Muscle of arm (tissue), 1 donor: ENCODE measurements at regions not wholly inside any gene's neighbourhood (a gene's known extent, or its start where the extent isn't known, plus 50 kb on each side); places are given as distances from the start of the nearest gene placed in this dataset.

Source experiments
- DNase-seq: peaks from one replicate; pipeline ENCODE4 v3.0.0-alpha.2; 2013

DNA sequence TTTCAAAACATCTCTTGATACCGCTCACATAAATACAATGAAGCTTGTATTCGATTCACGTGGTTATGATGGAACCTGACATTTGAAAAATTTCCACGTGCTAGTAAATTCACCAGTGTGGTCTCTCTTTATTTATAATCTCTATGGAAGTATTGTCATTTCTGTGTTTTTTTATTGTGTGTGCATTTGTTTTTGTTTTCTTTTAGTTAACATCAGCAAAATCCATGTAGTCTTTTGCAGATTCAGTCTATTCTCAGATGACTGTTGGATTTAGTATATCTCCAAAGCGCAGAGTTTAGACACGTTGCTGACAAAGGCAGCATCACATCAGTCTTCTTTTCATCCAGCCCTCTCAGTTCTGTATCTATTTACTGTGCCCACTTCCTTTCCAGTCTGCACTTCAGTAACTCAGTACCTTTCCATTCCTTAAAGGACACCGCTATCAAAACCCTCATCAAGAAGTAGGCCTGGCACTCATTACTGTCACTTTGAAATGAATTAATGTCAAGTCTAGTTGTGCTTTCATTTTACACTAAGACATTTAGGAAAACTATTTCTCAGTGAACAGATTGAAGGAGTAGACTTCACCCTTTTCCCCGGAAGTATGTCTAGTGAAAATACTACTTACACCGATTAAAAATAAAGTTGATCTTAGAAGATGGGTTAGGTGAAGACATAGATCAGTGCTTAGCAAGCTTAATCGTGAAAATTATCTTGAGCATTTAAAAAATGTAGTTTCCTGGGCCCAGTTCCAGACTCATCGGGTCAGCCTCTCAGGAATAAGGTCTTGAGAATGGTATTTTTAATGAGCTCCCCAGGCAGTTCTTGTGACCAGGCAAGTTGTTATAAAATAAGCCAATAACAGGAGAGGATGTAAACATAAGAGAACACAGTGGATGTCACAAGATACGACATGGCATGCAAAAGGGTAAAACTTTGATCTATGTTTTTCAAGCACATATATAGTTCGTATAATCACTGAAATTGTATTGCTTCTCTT is 506.8 kb upstream of the ZEB2 start:
- no peak for DNase-seq

DNA sequence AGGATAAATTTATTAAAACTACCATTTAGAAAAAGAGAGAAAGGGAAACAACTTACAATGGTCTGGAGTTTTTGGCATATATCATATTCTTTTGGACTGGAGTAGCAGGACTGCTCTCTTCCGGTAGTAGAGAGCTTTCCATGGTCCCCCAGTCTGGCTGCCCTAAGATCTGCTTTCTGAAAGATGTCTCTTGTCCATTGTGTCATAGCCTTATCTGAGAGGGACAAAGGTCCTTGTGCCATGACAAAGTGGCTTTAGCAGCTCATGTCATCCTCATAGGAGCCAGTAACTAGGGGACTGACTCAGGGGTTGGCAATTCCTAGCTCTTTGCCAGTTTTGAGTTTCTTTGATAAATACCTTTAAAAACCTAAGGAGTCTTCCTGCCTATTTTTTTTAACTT is 505.5 kb upstream of the ZEB2 start:
- no peak for DNase-seq

DNA sequence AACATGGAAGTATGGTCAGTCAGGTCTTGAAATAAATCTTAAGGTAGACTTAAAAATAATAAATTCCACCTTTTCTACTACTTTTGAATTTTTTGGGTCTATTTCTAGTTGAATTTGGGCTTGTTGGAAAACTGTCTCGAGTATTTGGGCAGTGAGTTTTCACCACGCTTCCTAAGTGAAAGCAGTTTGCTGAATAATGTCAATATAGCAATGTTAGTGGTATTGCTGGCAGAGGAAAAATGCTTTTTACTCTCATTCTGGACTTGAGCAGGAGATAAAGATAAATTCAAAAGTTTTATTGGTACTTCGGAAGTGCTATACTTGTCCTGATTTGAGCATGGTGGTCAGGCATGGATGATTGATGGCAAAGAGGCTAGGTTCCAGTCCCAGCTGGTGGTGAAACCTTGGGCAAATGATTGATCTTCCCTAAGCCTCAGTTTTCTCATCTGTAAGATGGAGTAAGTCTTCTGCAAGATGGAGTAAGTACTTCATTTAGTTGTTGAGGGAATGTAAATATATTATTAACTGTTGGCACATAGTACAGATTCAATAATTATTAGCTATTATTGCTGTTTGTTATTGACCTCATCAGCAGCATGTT is 503.5 kb upstream of the ZEB2 start:
- DNase-seq: no peak

DNA sequence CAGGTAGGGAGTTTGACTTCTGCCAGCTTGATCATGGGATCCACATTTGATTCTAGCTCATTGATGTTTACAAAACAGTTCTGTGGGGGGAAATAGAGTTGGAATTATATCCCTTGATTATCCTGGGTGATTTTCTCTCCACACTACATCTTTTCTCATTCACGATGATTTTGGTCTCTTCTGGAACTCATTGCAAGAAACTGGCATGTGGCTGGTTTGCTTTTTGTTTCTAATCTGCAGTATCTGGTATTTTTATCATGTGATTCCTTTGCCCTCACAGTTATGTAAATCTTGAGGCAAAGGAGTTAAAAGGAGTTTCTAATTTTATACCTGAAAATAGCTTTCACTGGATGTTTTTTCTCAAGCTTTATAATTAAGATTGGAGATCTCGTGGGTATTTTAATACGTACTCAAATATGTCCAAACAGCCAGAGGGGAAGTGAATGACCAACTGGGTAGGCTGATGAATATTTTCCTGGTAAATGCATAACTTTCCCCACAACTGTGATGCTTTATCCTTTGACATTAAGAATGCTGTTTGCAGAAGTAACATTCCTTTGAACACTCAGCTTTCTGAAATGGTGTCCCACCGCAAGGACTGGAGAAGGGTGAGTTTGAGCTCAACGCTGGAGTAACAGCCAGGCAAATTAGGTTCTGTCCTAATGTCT is 502.9 kb upstream of the ZEB2 start:
- DNase-seq: no peak

DNA sequence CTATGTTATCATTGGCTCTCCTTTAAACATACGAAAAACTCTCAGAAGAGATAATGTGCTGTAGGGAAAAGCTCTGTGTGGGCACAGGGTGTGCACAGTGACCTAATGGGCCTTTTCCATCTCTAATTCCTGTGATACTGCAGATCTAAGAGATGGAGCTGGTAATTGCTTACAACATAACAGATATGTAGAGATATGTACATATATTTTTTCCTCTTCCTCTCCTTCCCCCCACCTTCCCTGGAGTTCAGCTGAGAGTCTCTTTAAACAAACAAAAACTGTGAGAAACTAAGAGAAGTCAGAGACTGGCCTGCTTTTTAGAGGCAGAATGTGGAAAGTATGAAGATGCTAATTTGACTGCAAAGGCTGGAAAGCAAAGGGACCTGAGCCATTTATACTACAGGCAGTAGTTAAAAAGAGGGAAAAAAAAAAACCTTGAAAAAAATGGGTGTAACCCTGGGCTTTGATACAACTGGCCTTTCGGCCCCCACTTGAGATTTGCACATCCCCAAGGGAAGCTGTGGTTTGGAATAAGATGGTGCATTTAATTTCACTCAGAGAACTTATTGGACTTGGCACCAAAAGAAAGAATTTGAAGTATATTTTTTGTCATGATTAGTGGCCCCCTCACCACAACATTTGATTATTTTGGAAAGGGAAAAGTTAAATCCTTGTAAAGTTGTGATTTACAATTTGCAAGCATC is 502.2 kb upstream of the ZEB2 start:
- no peak for DNase-seq

DNA sequence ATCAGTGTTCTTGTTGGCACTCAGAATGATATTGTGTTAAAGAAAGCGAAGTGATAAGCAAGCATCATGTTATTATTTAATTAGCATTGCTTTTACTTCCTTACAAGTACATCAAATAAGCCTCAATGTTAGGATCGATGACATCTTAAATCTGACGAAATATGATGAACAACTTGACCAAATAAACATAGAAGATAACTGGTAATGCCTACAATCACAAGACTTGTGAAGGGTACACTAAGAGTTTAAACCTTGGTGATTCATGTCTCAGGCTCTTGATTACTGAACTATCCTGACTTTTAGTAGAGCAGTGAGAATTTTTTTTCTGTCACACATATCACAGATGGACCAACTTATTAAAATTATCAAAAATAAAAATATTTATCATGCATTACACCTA is 500.8 kb upstream of the ZEB2 start:
- DNase-seq: no peak

DNA sequence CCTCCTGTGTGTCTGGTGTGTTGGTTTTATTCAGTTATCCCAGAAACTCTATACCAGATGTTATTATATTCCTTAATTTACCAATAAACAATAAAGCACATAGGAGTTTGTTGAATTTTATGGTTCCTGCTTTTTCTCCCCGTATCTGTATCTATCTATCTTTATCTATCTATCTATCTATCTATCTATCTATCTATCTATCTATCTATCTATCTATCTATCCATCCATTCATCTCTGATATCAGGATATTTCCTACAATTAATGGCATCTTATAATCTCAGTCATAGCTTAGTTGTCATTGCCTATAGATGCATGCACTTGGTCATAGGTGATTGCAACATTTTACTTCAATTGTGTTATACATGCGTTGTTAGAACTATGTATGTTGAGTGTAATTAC is 500.2 kb upstream of the ZEB2 start:
- DNase-seq: no peak

DNA sequence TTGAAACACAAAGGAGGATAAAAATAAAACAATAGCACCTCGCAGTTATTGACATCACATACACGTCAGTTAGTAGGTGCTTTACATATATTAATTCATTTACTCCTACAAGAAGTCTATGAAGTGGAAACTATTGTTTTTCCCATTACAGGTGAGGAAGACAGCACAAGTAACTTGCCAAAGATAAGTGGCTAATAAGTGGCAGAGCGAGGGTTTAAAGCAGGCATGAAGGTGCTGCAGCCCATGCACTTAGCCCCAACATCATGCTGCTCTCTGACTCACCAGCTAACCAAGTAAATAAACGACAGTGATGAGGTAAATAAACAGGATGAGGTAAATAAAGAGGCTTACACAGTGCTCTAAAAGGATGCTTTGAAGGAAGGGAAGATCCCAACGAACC is 498.6 kb upstream of the ZEB2 start:
- DNase-seq: no peak

DNA sequence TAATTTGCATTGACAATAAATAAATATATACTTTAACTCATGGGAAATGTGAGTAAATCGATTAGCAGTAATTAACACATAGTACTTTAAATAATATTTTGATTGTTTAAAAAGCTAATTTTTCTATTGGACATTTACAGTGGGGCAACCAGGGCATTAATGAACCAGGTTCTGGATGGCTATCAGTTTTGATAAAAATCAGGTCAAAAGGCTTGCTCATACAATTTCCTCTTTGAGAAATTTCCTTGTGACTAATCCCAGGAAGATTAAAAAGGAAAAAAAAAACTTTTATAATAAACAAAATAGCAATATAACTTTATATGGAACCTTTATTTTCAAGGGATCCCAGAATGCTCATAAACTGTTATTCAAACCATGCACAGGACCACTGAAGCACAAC is 497.2 kb upstream of the ZEB2 start:
- no peak for DNase-seq

DNA sequence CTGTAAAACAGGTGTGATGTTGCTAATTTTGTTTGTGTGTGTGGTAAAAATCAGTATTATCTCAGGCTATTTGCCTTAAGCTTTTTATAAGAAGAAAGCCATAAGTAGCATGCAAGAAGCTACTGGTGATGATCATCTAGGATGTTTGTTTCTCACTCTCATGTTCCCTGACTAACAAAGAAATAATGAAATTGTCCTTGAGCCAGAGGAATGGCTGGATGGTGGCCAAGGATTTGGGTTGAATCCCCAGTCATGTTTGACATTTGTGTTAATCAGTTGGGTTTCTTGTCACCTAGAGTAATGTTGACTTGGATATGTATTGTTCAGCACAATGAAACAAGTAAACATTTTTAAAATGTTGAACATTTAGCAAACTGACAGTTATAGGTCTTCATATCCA is 496.8 kb upstream of the ZEB2 start:
- DNase-seq: no peak

DNA sequence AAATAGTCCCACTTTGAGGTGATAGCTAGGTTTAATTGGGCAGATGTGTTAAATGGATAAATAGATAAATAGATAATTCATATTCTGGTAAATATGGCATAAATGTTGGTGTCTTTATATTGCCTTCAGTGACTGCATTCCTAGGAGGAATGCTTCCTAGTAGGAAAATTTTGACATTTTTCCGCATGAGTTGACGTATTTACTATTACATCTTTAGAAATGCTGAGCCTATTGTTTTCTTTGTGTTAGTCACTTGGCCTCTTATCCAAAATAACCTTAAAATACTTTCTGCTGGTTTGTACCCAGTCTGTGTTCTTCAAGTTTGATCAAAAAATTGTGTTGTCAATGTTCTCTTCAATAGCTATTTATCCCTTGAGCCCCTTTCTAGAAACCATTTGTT is 495.6 kb upstream of the ZEB2 start:
- no peak for DNase-seq

DNA sequence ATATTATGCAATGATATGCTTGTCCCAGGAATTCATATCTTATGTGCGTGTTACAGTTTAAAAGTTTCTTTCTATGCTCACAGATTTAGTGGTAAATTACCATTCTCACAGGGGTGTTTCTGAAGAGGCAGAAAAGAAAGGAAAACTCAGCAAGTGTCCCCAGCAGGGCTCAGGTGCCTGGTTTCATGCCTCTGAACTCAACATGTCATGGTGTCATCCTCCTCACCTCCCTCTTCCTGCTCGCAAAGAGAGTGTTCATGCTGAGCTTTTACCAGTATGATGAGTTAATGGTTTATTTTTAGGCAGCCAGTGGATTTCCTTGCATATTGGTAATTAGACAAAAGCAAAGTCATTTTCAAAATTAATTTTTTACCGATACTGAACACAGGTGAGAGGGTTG is 492.9 kb upstream of the ZEB2 start:
- DNase-seq: no peak

DNA sequence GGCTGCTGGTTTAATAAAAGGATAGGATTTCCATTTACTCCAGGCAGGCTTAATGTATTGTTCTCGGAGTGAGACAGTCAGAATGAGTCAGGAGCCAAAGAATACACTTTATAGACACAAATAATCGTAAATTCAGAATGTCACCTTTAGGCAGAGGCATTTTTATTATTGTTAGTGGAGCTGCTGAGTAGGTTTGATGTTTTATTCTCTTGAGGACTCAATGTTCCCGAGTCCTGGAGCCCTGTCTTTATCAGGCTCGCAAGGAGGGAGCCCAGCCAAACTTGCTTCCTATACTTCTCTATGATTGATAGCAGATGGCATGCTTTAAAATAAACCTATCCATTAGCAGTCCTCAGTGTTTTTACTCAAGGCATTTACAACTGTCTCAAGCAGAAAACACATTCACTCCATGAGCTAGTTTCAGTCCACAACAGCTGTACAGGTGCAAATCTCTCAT is 492.3 kb upstream of the ZEB2 start:
- no peak for DNase-seq

DNA sequence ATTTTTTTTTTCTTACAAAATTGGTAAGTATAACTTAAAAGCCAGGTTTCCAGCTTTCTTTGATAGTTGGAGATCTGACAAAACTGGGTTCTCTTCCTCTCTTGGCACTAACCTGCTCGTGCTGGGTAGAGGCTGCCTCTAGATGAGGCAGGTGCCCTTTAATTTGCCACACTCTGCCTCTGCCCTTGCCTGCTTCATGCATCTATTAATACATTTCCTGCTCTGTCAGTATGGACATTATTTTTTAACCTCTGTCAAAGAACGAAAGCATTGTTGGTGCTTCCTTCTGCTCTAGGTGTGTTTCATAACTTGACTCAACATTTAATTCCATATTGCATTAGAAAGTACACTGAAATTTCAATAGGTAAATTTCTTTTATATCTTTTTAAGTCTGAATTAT is 490.7 kb upstream of the ZEB2 start:
- no peak for DNase-seq

DNA sequence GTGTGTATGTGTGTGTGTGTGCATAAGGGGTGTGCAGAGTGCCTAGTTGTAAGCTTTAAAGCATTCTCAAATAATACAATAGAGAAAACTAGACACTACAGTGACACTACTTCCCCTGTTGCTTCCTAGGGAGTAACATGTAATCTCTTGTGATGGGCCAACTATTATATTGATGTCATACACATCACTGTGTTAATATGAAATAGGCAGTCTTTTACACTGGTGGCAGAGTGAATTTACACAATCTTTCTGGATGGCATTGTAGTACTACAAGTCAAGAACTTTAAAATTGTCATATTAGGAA is 488.0 kb upstream of the ZEB2 start:
- DNase-seq: no peak

DNA sequence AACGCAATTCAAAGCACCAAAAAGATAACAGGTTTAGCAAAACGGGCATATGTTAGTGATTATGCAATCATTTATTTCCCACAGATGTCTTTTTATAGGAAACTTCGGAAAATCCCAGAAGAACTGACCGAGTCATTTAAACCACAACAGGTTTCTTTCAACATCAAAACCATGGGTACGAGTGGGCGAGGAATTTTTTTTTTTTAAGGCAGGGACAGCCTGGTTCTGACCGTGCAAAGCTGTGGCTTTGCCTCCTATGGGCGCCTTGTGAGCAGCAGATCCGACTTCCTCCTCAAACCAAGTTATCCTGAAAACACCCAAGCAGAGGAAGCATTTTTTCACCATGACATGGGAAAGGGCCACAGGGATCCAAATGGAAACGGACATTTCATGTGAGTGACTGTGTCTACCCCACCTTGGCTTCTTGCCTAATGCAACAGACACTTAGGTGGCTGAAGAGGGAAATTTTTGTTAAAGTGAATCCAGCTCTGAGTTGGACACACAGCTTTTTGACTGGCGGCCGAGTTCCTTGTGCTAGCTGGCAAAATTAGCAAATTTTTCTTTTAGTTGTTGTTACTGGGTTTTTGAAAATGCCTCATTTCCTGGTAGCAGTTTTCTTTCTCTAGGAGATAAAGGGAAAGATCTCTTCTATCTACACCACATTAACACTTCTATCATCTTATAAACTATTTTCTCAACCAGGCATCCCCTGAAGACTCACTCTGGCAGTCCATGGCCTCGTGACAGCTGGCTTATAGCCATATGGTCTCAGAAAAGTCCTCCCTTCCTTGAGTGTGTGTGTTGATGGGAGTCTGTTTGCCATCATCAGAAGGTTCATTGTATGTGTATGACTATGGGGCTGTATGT is 487.4 kb upstream of the ZEB2 start:
- no peak for DNase-seq

DNA sequence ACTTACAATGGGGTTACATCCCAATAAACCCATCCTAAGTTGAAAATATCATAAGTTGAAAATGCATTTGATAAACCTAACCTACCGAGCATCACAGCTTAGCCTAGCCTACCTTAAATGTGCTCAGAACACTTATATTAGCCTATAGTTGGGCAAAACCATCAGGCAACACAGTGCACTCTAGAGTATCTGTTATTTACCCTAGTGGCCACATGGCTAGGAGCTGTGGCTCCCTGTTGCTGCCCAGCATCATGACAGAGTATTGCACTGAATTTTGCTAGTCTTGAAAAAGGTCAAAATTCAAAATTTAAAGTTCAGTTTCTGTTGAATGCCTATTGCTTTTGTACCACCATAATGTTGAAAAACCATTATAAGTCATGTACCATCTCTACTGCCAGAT is 482.7 kb upstream of the ZEB2 start:
- no peak for DNase-seq

DNA sequence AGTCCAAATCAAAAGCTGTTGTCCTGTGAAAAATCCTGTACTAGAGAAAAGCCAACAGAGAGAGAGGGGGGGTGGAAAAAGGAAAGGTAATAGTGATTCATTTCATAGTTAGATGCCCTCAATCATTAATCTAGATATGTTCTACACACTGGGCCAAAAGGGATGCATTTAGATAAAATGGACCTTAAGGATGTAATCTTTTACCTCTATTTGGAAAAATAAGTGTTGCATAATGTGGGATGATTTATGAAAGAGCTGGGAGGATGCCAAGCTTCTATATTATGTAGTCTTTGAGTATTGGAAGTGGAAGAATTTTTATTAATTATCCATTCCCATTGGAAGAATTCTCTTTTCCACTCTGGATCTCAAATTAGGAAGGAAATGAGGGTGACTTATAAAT is 480.5 kb upstream of the ZEB2 start:
- no peak for DNase-seq

DNA sequence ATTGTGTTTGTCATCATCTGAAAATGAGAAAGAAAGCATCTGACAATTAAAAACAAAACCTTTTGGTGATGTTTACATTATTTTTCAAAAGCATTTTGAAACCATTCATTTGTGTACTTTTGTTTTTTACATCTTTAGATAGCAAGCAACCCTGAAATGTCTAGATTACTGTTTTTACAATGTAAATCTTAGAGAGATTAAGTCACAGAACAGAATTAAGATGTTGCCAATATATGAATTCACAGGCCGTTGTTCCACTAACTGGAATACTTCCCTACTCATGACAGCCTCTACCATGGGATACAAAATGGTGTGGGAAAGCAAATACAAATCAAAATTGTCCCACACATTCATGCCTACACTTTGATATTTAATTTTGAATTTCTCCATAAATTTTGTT is 480.0 kb upstream of the ZEB2 start:
- DNase-seq: peak; percentile 30

DNA sequence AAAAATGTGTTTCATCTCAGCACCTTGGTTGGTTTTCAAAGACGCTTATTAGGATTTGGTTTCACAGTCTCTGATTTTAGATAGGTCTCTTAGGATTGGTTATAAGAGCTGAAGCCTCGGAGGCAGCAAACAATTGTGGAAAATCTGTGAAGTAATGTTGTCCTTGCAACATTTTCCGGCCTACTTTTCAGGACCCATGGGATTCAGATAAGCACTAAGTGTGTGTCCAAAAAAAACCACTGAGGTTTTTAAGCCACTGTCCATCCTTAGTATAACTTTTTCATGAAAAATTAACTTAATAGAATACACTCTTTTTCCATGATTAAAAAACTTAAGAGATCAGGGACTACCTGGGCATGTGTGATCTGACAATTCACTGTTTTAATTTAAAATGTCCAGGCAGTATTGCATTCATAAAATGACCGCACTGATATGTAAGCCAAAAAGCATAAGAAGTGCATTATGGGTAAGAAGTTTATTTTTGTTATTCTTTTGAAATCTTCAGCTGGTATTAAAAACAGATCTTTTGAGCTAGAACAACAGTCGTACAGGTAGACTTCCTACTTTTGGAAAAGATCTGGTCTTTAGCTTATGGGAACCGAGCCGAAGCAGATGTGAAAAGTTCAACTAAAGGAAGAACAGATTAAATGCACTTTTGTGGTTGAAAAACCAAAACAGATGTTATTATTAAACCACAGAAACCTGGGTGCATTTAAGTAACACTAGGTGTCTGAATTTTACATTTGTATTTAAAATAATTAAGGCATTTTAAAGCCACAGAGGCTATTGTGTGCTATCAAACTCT is 479.4 kb upstream of the ZEB2 start:
- DNase-seq: peak; percentile 65

DNA sequence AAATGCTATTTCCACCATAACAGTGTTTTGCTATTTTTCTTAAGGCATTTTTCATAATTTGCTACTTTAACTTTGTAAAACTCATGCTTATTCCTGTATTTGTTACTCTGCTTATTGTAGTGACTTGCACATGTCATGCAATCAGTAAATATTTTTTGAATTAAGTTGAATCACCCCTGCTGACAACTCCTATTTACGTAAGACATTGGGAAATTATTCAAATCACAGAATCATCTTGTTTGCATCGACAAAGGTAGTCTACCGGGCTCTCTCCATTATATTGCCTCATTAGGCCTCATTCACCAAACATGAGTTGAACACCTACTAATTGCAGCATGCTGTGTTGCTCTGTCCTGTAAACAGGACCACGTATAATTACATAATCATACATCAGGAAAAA is 478.5 kb upstream of the ZEB2 start:
- DNase-seq: no peak
